Ovary (tissue), 7 donors: ENCODE measurements at regions not wholly inside any gene's neighbourhood (a gene's known extent, or its start where the extent isn't known, plus 50 kb on each side); places are given as distances from the start of the nearest gene placed in this dataset.

ENCODE experiments used
- DNase-seq, 5 donors: peaks; one replicate each; pipeline ENCODE4 v3.0.0-alpha.2; 2019 to 2020
- H3K27ac ChIP-seq, 2 donors: fragments of 200-600 bp; one replicate each; pipeline versions ENCODE4 v1.5.1 to v1.8.0; 2019 to 2022
- H3K27me3 ChIP-seq: fragments of 200-600 bp; one replicate; pipeline ENCODE4 v1.8.0; 2022
- H3K36me3 ChIP-seq: fragments of 200-600 bp; sonication (generic); one replicate; pipeline ENCODE4 v1.5.1; 2019
- H3K4me1 ChIP-seq: one replicate; pipeline ENCODE4 v1.8.1; 2013; ENCODE audit warnings: mild to moderate bottlenecking, moderate library complexity; ENCODE audit not compliant: insufficient read depth
- H3K4me3 ChIP-seq: fragments of 200-600 bp; sonication (generic); one replicate; pipeline ENCODE4 v1.5.1; 2017
- H3K9me3 ChIP-seq, 2 donors: fragments of 200-600 bp in 1 of 2; sonication (generic) in 1 of 2; one replicate each; pipeline versions ENCODE4 v1.5.1 to v1.8.1; 2013 to 2019; ENCODE audit warnings: mild to moderate bottlenecking in 1 of 2, moderate library complexity in 1 of 2
- CTCF ChIP-seq, 3 donors: fragments of 450-650 bp in 2 of 3; fragments of 200-600 bp in 1 of 3; IDR thresholded peaks; one replicate each; pipeline versions ENCODE4 v1.5.1 to v1.8.0; 2016 to 2022; ENCODE audit warnings: antibody characterized with exemption in 3 of 3, mild to moderate bottlenecking in 1 of 3
- EP300 ChIP-seq: sonication (generic); formaldehyde crosslinking; IDR thresholded peaks from one replicate; pipeline ENCODE4 v1.6.1; 2017; ENCODE audit warnings: antibody characterized with exemption
- POLR2A ChIP-seq: fragments of 450-650 bp; IDR thresholded peaks from one replicate; pipeline ENCODE4 v1.6.1; 2017; ENCODE audit warnings: antibody characterized with exemption, mild to moderate bottlenecking, moderate library complexity
- WGBS, 3 donors: extraction: QIAGEN DNeasy Blood & Tissue Kit in 1 of 3; methylation state at CpG; one replicate each; pipeline versions ENCODE4 v1.1.5 to v1.1.7; 2013 to 2017; 5-methylcytosine and 5-hydroxymethylcytosine counted together
- intact Hi-C, 4 donors: fragments of 100-400 bp; cut with DNase I; formaldehyde crosslinking; loops; one replicate each; pipeline versions ENCODE4 v1.11.0 to v1.15.1; 2022 to 2023
- donor health status: DM: no; HTN: no; CAD: no; lungs with moderate emphysema.
- donor health status: DM: no; HTN: no; CAD: no.
- donor health status: Bipolar disorder and iron deficiency.
- donor health status: DM: no; HTN: no; CAD: no.
- donor health status: DM: yes; HTN: yes; CAD: no.

- Histone ChIP-seq H3K9me3 (no peaks in the 10 kb centered on the region), H3K27ac (no peak overlapping the region), H3K4me1 (peaks cover 2% of the 10 kb centered on the region), H3K27me3 (no peaks in the 10 kb centered on the region), H3K4me3 (no peak overlapping the region), H3K36me3 (no peaks in the 10 kb centered on the region)
- WGBS, 3 donors = 15 to 23% (median 17%) methylated on average over 2 of the region's 2 CpGs
- DNase-seq = no peak
- intact Hi-C loops = no loop called here
- TF ChIP-seq EP300 = no peak
- no peak for TF ChIP-seq POLR2A
- TF ChIP-seq CTCF (IDR thresholded peaks at IDR 0.05) = no peak
Observed at GRCh38 chr6:140203661-140204147, 829.3 kb upstream of the CITED2 start.

GRCh38 chr6:140202964-140203515, 828.6 kb upstream of the CITED2 start:
- WGBS, 3 donors = 68 to 71% (median 70%) methylated on average over 2 of the region's 2 CpGs
- TF ChIP-seq EP300 (no peak), POLR2A (no peak), CTCF (IDR thresholded peaks at IDR 0.05) (no peak)
- no peaks in the 10 kb centered on the region for H3K27me3 ChIP-seq
- no peak overlapping the region for H3K4me3 ChIP-seq
- H3K4me1 ChIP-seq = peaks cover 2% of the 10 kb centered on the region
- H3K36me3 ChIP-seq = no peaks in the 10 kb centered on the region
- H3K9me3 ChIP-seq = no peaks in the 10 kb centered on the region
- intact Hi-C loops = no loop called here
- H3K27ac ChIP-seq = no peak overlapping the region
- DNase-seq = no peak

- H3K36me3 ChIP-seq = no peaks in the 10 kb centered on the region
- 89 to 96% (median 95%) methylated on average over 1 of the region's 1 CpG for WGBS, 3 donors
Observed at GRCh38 chr6:140201787-140202458, 827.5 kb upstream of the CITED2 start.

GRCh38 chr6:140193269-140193668, 818.8 kb upstream of the CITED2 start:
- Histone ChIP-seq H3K4me3 (no peak overlapping the region), H3K27me3 (no peaks in the 10 kb centered on the region), H3K9me3 (no peaks in the 10 kb centered on the region), H3K4me1 (no peaks in the 10 kb centered on the region), H3K36me3 (no peaks in the 10 kb centered on the region), H3K27ac (no peak overlapping the region)
- intact Hi-C loops = no loop called here
- DNase-seq = no peak
- 93 to 99% (median 96%) methylated on average over 2 of the region's 2 CpGs for WGBS, 3 donors
- TF ChIP-seq EP300 (no peak), CTCF (IDR thresholded peaks at IDR 0.05) (no peak), POLR2A (no peak)

More at GRCh38 chr6:140201787-140202458, 827.5 kb upstream of the CITED2 start:
- Histone ChIP-seq H3K9me3 (no peaks in the 10 kb centered on the region), H3K27me3 (no peaks in the 10 kb centered on the region), H3K4me3 (no peak overlapping the region), H3K27ac (no peak overlapping the region), H3K4me1 (peaks cover 2% of the 10 kb centered on the region)
- no peak for DNase-seq
- intact Hi-C loops = no loop called here
- no peak for TF ChIP-seq EP300
- no peak for TF ChIP-seq CTCF (IDR thresholded peaks at IDR 0.05)
- TF ChIP-seq POLR2A = no peak
